ENCODE measurements at regions not wholly inside any gene's neighbourhood (a gene's known extent, or its start where the extent isn't known, plus 50 kb on each side); places are given as distances from the start of the nearest gene placed in this dataset.

GRCh38 chr5:117872798-117873368 lies 1115.5 kb downstream of the DTWD2 start:
- no peak for DNase-seq (ENCODE audit: low read depth in 3 of 3, low spot score in 2 of 3)

DNA sequence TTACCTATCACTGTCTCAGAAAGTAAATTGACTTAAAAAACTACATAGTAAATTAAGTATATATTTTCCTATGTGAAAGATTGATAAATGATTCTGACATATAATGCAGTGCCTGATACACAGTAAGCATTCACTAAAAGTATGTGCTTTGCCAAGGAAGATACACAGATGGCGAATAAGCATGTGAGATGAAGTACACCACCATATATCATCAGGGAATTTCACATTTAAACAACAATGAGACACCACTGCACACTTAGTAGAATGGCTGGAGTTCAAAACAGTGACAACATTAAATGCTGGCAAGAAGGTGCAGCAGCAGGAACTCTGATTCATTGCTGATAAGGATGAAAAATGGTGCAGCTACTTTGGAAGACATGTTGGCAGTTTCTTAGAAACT lies 1118.8 kb downstream of the DTWD2 start:
- DNase-seq (ENCODE audit: low read depth in 3 of 3, low spot score in 2 of 3) = no peak

DNA sequence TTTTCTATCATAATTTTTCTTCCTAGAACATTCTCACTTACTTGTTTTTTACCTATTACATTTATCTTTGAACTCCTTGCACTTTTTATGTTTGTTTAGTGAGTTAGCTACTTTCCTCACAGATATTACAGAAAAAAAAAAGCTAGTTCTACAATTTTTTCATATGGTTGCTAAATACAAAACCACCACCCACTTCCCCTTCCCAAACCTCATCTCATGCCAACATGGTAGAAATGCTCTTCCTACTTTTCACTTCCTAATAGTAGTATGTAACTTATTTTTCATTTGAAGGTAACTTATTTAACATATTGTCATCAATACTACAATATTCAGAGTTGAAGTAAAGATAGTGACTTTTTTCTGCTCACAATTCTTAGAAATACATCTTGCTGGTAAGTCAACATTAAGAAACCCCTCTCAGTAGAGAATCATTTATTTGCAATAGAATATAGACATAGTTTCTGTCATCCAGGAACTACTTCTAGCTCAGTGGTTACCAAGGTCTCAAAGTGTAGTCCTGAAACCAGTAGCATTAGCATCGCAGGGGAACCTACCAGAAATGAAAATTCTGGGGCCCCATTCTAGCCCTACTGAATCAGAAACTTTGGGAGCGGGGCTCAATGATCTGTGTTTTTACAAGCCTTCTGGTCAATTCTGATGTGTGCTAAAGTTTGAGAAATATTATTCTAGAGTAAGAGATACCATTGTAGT lies 1124.6 kb downstream of the DTWD2 start:
- DNase-seq (ENCODE audit: low read depth in 3 of 3, low spot score in 2 of 3) = no peak

DNA sequence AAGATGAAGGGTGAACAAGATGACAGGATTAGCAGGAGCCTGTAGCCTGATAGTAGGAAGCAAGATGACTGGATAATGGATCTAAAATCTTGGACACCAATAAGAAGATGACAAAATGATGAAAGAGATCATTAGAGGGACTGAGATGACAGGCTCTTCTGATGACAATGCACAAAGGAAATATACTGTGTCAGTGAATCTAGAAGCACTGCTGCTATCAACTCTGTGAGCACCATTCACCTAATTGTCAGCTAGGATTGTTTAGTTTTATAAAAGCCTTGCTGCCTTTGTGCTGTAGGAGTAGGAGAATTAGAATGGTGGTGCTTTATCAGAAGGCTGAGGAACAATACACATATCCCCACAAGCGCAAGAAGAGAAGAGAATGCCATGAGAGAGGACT lies 1127.8 kb downstream of the DTWD2 start:
- DNase-seq (ENCODE audit: low read depth in 3 of 3, low spot score in 2 of 3) = no peak

- DNase-seq (ENCODE audit: low read depth in 3 of 3, low spot score in 2 of 3) = no peak
Observed at GRCh38 chr5:117859176-117859575, 1129.2 kb downstream of the DTWD2 start.

DNA sequence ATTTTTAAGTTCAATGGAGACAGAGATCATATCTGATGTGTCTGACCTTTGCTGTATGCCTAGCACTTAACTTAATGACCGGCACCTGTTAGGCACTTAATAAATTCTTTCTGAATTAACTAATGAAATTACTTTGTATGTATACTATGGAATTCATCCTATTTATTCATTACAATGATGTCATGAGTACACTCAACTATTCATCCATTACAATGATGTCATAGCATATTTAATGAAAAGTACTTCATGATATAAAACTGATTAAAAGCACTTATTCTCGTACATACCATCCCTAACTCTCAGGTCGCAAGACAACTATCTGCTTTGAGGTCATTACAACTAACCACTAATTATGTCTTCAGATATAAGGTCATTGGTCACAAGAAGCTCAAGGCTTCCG lies 1131.6 kb downstream of the DTWD2 start:
- DNase-seq (ENCODE audit: low read depth in 3 of 3, low spot score in 2 of 3) = no peak

GRCh38 chr5:117837786-117838185 lies 1150.6 kb downstream of the DTWD2 start:
- DNase-seq (ENCODE audit: low read depth in 3 of 3, low spot score in 2 of 3) = no peak

DNA sequence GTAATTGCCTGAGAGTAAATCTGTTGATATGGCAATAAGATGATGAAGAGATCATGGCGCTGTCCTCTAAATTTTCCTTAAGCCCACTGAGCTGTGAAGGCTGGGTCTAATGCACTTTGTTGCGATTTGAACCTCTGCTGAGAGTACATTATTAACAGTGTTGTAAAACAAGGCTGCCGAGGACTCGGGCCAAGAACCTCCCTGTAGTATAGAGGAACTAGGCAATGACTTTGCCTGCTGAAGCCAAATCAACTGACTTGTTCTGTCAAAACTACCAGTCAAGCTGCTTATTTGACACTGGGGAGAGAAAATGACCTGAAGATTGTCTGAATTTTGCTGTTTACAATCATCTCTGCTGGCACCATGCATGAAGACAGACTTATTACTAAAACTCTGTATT lies 1154.7 kb downstream of the DTWD2 start:
- DNase-seq (ENCODE audit: low read depth in 3 of 3, low spot score in 2 of 3) = no peak

DNA sequence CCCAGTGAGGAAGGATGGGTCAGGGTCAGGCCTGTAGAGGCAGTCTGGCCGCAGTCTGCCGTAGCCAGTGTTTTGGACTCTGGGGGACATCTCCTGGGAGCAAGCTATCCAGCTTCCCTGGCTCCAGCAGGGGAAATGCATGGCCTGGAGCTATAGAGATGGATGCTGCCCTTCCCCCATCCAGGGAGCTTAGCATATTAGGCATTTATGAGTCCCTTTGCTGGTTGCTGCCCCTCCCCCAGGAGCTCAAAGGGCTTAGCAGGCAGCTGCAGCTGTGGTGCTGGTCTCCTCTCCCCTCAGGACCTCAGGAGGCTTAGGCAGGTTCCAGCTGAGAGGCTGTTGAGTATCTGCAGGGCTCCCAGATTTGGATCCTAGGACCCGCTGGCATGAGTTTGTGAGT lies 1158.7 kb downstream of the DTWD2 start:
- no peak for DNase-seq (ENCODE audit: low read depth in 3 of 3, low spot score in 2 of 3)

- no peak for DNase-seq (ENCODE audit: low read depth in 3 of 3, low spot score in 2 of 3)
Observed at GRCh38 chr5:117813850-117814249, 1174.5 kb downstream of the DTWD2 start.

- no peak for DNase-seq (ENCODE audit: low read depth in 3 of 3, low spot score in 2 of 3)
Observed at GRCh38 chr5:117812861-117813260, 1175.5 kb downstream of the DTWD2 start.

GRCh38 chr5:117809251-117809650 lies 1179.1 kb downstream of the DTWD2 start:
- DNase-seq (ENCODE audit: low read depth in 3 of 3, low spot score in 2 of 3) = no peak

DNA sequence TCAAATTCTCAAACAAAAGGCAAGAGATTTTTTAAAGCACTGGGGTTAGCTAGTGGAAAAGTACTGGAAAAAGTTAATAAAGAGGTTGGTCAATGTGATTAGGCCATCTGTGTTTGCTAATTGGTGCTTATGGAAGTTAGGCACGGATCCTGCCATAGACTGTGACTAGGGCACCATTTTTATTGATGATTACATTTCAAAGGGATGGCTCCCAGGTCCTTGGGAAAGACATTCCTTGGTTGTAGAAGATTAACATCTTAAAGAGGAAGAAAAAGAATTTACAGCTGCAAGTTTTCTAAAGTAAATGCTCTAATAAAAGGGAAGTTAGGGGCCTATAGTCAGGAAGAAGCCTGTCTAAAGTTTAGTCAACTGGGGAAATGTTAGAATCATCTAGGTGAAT lies 1183.3 kb downstream of the DTWD2 start:
- no peak for DNase-seq (ENCODE audit: low read depth in 3 of 3, low spot score in 2 of 3)

- DNase-seq (ENCODE audit: low read depth in 3 of 3, low spot score in 2 of 3) = no peak
Observed at GRCh38 chr5:117803533-117803932, 1184.8 kb downstream of the DTWD2 start.

DNA sequence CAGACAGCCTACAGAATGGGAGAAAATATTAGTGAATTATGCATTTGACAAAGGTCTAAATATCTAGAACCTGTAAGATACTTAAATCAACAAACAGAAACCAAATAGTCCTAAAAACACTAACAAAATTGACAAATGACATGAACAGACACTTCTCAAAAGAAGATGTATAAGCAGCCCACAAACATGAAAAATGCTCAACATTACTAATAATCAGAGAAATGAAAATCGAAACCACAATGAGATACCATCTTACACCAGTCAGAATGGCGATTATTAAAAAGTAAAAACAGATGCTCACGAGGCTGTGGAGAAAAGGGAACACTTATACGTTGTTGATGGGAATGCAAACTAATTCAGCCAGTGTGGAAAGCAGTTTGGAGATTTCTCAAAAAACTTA lies 1186.8 kb downstream of the DTWD2 start:
- no peak for DNase-seq (ENCODE audit: low read depth in 3 of 3, low spot score in 2 of 3)

DNA sequence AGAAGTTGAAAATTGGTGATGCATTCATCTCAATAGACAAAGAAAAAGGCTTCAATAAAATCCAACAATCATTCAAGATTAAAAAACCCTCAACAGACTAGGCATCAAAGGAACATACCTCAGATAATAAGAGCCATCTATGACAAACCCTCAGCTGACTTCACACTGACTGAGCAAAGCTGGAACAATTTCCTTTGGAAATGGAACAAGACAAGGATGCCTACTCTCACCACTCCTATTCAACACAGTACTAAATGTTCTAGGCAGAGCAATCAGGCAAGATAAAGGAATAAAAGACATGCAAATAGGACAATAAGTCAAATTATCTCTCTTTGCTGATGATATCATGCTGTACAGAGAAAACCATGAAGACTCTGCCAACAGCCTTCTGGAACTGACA lies 1188.1 kb downstream of the DTWD2 start:
- no peak for DNase-seq (ENCODE audit: low read depth in 3 of 3, low spot score in 2 of 3)

- no peak for DNase-seq (ENCODE audit: low read depth in 3 of 3, low spot score in 2 of 3)
Observed at GRCh38 chr5:117794847-117795246, 1193.5 kb downstream of the DTWD2 start.

- DNase-seq (ENCODE audit: low read depth in 3 of 3, low spot score in 2 of 3) = no peak
Observed at GRCh38 chr5:117793963-117794362, 1194.4 kb downstream of the DTWD2 start.

DNA sequence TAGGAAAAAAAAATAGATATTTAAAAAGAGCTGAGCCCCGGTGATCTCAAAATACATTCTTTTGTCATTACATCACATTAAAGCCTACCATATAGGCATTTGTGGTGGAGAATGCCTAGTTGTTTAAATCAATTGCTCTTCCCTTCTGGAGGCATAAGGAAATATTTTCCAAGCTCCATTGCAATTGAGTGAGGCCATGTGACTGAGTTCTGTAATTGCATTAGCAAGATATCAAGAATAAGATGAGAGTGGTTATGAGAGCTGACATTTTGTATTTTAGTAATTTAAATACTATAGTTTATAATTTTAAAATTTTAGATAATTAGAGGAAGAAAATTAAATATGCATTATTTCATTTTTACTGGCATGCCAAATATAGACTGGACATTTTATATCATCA lies 1195.9 kb downstream of the DTWD2 start:
- DNase-seq (ENCODE audit: low read depth in 3 of 3, low spot score in 2 of 3) = no peak

- DNase-seq (ENCODE audit: low read depth in 3 of 3, low spot score in 2 of 3) = no peak
Observed at GRCh38 chr5:117788596-117788995, 1199.8 kb downstream of the DTWD2 start.

DNA sequence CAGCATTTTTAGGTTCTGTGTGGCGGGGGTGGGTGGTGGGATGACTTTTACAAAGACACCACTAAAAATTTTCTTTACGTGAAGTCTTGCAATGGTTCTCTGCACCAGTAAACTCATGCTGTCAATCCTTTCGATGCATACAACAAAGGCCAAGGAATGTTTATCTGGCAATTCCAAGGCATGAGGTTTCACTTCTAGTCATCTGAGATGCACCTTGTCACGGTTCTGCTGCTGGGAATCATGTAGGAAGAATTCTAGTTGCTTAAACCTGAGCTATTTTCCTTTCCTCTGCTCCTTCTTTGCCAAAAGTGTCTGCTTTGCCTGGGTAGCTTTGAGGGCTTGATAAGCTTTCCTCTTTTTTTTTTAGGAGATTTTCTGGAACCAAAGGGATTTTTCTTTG lies 1204.5 kb upstream of the SEMA6A start:
- DNase-seq (ENCODE audit: low read depth in 3 of 3, low spot score in 2 of 3) = peak in 2 of 3 donors; percentile 6

GRCh38 chr5:117776977-117777376 lies 1202.4 kb upstream of the SEMA6A start:
- no peak for DNase-seq (ENCODE audit: low read depth in 3 of 3, low spot score in 2 of 3)

- no peak for DNase-seq (ENCODE audit: low read depth in 3 of 3, low spot score in 2 of 3)
Observed at GRCh38 chr5:117769877-117770276, 1195.3 kb upstream of the SEMA6A start.
